Adipocyte (in vitro differentiated cells): ENCODE measurements at regions not wholly inside any gene's neighbourhood (a gene's known extent, or its start where the extent isn't known, plus 50 kb on each side); places are given as distances from the start of the nearest gene placed in this dataset.
A peak's percentile ranks its signal among the peaks of the same experiment; 100 is the strongest.

Experiments used
- DNase-seq: peaks from one replicate; pipeline ENCODE4 v3.0.0-alpha.2; 2015; ENCODE audit warnings: low read depth
- H3K27me3 ChIP-seq: replicated peaks from 2 replicates; pipeline ENCODE4 v1.7.0; 2013; ENCODE audit warnings: mild to moderate bottlenecking, low read length, moderate library complexity; ENCODE audit not compliant: control insufficient read depth, insufficient read depth
- H3K36me3 ChIP-seq: 2 replicates; pipeline ENCODE4 v1.7.0; 2013; ENCODE audit warnings: low read length, mild to moderate bottlenecking, moderate library complexity; ENCODE audit not compliant: control insufficient read depth, insufficient read depth, severe bottlenecking
- H3K4me1 ChIP-seq: 2 replicates; pipeline ENCODE4 v1.7.0; 2013; ENCODE audit warnings: mild to moderate bottlenecking, low read length, moderate library complexity; ENCODE audit not compliant: control insufficient read depth, insufficient read depth
- H3K4me3 ChIP-seq: 2 replicates; pipeline ENCODE4 v1.7.0; 2013; ENCODE audit warnings: mild to moderate bottlenecking, low read length, moderate library complexity
- H3K9ac ChIP-seq: 2 replicates; pipeline ENCODE4 v1.7.0; 2013; ENCODE audit warnings: mild to moderate bottlenecking, low read length, moderate library complexity
- H3K9me3 ChIP-seq: 2 replicates; pipeline ENCODE4 v1.7.0; 2013; ENCODE audit warnings: mild to moderate bottlenecking, low read length, moderate library complexity; ENCODE audit not compliant: control insufficient read depth

GRCh38 chr18:6465281-6465680, 50.6 kb upstream of the L3MBTL4 start:
- DNase-seq = no peak
- Histone ChIP-seq H3K4me1 (no peaks in the 10 kb centered on the region), H3K9ac (no peak overlapping the region), H3K9me3 (peaks cover 8% of the 10 kb centered on the region), H3K4me3 (no peak overlapping the region), H3K36me3 (no peaks in the 10 kb centered on the region), H3K27me3 (no peaks in the 10 kb centered on the region)

GRCh38 chr18:6476190-6476589, 61.5 kb upstream of the L3MBTL4 start:
- Histone ChIP-seq H3K4me3 (no peak overlapping the region), H3K36me3 (no peaks in the 10 kb centered on the region), H3K9me3 (no peaks in the 10 kb centered on the region), H3K4me1 (peaks cover 11% of the 10 kb centered on the region), H3K9ac (no peak overlapping the region), H3K27me3 (peaks cover 28% of the 10 kb centered on the region)
- DNase-seq = no peak

GRCh38 chr18:6476880-6477279, 62.2 kb upstream of the L3MBTL4 start:
- peaks cover 13% of the 10 kb centered on the region for H3K4me1 ChIP-seq
- H3K9ac ChIP-seq = no peak overlapping the region
- no peaks in the 10 kb centered on the region for H3K36me3 ChIP-seq
- no peak for DNase-seq
- no peaks in the 10 kb centered on the region for H3K9me3 ChIP-seq
- peaks cover 28% of the 10 kb centered on the region for H3K27me3 ChIP-seq
- no peak overlapping the region for H3K4me3 ChIP-seq

GRCh38 chr18:6478121-6478520, 63.4 kb upstream of the L3MBTL4 start:
- Histone ChIP-seq H3K4me3 (no peak overlapping the region), H3K4me1 (peaks cover 23% of the 10 kb centered on the region), H3K27me3 (peaks cover 28% of the 10 kb centered on the region), H3K36me3 (no peaks in the 10 kb centered on the region), H3K9me3 (no peaks in the 10 kb centered on the region), H3K9ac (no peak overlapping the region)
- no peak for DNase-seq

- H3K4me1 ChIP-seq = peaks cover 23% of the 10 kb centered on the region
- H3K4me3 ChIP-seq = no peak overlapping the region
- DNase-seq = no peak
- no peaks in the 10 kb centered on the region for H3K9me3 ChIP-seq
- peaks cover 31% of the 10 kb centered on the region for H3K27me3 ChIP-seq
- H3K9ac ChIP-seq = no peak overlapping the region
- H3K36me3 ChIP-seq = no peaks in the 10 kb centered on the region
These were observed 65.0 kb upstream of the L3MBTL4 start for GRCh38 chr18:6479699-6480098.

- H3K9me3 ChIP-seq = no peaks in the 10 kb centered on the region
- peaks cover 23% of the 10 kb centered on the region for H3K4me1 ChIP-seq
- no peak overlapping the region for H3K9ac ChIP-seq
- no peaks in the 10 kb centered on the region for H3K36me3 ChIP-seq
- no peak overlapping the region for H3K4me3 ChIP-seq
- peak; percentile 47 for DNase-seq
- peaks cover 13% of the 10 kb centered on the region for H3K27me3 ChIP-seq
These were observed 67.7 kb upstream of the L3MBTL4 start for GRCh38 chr18:6482198-6482977.

- H3K9me3 ChIP-seq = no peaks in the 10 kb centered on the region
- peaks cover 12% of the 10 kb centered on the region for H3K4me1 ChIP-seq
- H3K27me3 ChIP-seq = peaks cover 8% of the 10 kb centered on the region
- H3K4me3 ChIP-seq = no peak overlapping the region
- no peak for DNase-seq
- H3K36me3 ChIP-seq = no peaks in the 10 kb centered on the region
- no peak overlapping the region for H3K9ac ChIP-seq
These were observed 69.9 kb upstream of the L3MBTL4 start for GRCh38 chr18:6484659-6485058.

GRCh38 chr18:6486313-6486712, 71.6 kb upstream of the L3MBTL4 start:
- no peak overlapping the region for H3K4me3 ChIP-seq
- no peaks in the 10 kb centered on the region for H3K9me3 ChIP-seq
- H3K4me1 ChIP-seq = peaks cover 12% of the 10 kb centered on the region
- no peak overlapping the region for H3K9ac ChIP-seq
- H3K27me3 ChIP-seq = peaks cover 8% of the 10 kb centered on the region
- no peaks in the 10 kb centered on the region for H3K36me3 ChIP-seq
- DNase-seq = no peak

GRCh38 chr18:6486764-6487426, 72.2 kb upstream of the L3MBTL4 start:
- DNase-seq = no peak

GRCh38 chr18:6487968-6488367, 73.3 kb upstream of the L3MBTL4 start:
- Histone ChIP-seq H3K4me3 (no peak overlapping the region), H3K4me1 (peaks cover under 1% of the 10 kb centered on the region), H3K9me3 (no peaks in the 10 kb centered on the region), H3K27me3 (peaks cover 8% of the 10 kb centered on the region), H3K36me3 (no peaks in the 10 kb centered on the region), H3K9ac (no peak overlapping the region)
- no peak for DNase-seq

More at GRCh38 chr18:6486764-6487426, 72.2 kb upstream of the L3MBTL4 start:
- no peak overlapping the region for H3K4me3 ChIP-seq
- no peaks in the 10 kb centered on the region for H3K36me3 ChIP-seq
- H3K4me1 ChIP-seq = peaks cover 9% of the 10 kb centered on the region
- H3K9me3 ChIP-seq = no peaks in the 10 kb centered on the region
- peaks cover 8% of the 10 kb centered on the region for H3K27me3 ChIP-seq
- H3K9ac ChIP-seq = no peak overlapping the region

- H3K36me3 ChIP-seq = no peaks in the 10 kb centered on the region
- peaks cover 6% of the 10 kb centered on the region for H3K27me3 ChIP-seq
- no peaks in the 10 kb centered on the region for H3K4me1 ChIP-seq
- H3K9me3 ChIP-seq = no peaks in the 10 kb centered on the region
- H3K4me3 ChIP-seq = no peak overlapping the region
- no peak for DNase-seq
- H3K9ac ChIP-seq = no peak overlapping the region
These were observed 74.2 kb upstream of the L3MBTL4 start for GRCh38 chr18:6488956-6489355.
